Fibroblast of mammary gland (primary cell): ENCODE measurements at regions not wholly inside any gene's neighbourhood (a gene's known extent, or its start where the extent isn't known, plus 50 kb on each side); places are given as distances from the start of the nearest gene placed in this dataset.

Experiments
- DNase-seq: peaks from one replicate; pipeline ENCODE4 v3.0.0-alpha.2; 2010; ENCODE audit warnings: low read depth
- H3K4me3 ChIP-seq: 2 replicates; pipeline ENCODE4 v1.5.1; 2011; ENCODE audit warnings: low read depth, mild to moderate bottlenecking, low read length, moderate library complexity; ENCODE audit not compliant: control insufficient read depth
- TF ChIP-seq, protein P1 (sequence below): conservative IDR thresholded peaks from 2 replicates; pipeline ENCODE4 v1.5.1; 2011; ENCODE audit warnings: low read depth, low read length, inconsistent platforms; ENCODE audit not compliant: control insufficient read depth, insufficient read depth

DNA sequence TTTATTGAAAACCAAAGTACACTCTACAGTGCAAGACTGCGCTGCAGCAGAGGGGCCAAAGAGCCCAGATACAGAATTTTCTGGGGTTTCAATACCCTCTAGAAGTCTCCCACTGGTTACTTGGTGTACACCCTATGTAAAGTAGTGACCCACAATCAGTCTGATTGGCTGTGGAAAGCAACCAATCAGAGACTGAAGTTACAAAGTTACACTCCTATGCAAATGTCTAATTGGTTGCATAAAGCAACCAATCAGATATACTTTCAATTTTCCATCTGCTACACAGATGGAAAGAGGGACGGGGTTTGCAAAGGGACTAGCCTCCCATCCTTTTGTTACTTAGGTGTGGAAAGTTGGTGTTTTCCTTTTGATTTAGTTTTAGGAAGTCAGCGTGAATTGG lies 198.9 kb upstream of the SH3BP4 start:
- peak; percentile 20 for DNase-seq
- no peak overlapping the region for H3K4me3 ChIP-seq
- TF ChIP-seq, protein P1, sequence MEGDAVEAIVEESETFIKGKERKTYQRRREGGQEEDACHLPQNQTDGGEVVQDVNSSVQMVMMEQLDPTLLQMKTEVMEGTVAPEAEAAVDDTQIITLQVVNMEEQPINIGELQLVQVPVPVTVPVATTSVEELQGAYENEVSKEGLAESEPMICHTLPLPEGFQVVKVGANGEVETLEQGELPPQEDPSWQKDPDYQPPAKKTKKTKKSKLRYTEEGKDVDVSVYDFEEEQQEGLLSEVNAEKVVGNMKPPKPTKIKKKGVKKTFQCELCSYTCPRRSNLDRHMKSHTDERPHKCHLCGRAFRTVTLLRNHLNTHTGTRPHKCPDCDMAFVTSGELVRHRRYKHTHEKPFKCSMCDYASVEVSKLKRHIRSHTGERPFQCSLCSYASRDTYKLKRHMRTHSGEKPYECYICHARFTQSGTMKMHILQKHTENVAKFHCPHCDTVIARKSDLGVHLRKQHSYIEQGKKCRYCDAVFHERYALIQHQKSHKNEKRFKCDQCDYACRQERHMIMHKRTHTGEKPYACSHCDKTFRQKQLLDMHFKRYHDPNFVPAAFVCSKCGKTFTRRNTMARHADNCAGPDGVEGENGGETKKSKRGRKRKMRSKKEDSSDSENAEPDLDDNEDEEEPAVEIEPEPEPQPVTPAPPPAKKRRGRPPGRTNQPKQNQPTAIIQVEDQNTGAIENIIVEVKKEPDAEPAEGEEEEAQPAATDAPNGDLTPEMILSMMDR: no peak

- TF ChIP-seq, protein P1: no peak
- no peak for DNase-seq
- no peak overlapping the region for H3K4me3 ChIP-seq
Measured at GRCh38 chr2:234751275-234751973, 200.4 kb upstream of the SH3BP4 start.

DNA sequence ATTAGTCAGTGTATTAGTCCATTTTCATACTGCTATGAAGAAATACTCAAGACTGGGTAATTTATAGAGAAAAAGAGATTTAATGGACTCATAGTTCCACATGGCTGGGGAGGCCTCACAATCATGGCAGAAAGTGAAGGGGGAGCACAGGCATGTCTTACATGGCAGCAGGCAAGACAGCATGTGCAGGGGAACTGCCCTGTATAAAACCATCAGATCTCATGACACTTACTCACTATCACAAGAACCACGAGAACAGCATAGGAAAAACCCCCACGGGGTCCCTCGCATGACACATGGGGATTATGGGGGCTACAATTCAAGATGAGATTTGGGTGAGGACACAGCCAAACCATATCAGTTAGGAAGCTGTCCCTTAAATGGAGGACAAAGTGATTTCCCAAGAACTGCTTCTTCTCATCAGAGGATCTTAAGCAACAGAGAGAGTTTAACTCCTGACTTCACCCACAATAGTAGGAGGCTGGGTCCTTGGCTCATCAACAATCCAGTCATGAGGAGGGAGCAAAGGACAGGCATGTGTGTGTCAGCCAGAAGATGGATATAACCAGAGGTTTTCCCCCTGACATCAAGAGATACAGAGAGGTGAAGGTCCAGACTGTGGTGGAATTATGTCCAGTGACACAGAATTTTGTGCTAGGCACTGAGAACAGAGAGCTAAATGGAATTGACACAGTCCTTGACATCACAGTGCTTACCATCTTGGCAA lies 203.8 kb upstream of the SH3BP4 start:
- no peak overlapping the region for H3K4me3 ChIP-seq
- TF ChIP-seq, protein P1: no peak
- DNase-seq: peak; percentile 58

DNA sequence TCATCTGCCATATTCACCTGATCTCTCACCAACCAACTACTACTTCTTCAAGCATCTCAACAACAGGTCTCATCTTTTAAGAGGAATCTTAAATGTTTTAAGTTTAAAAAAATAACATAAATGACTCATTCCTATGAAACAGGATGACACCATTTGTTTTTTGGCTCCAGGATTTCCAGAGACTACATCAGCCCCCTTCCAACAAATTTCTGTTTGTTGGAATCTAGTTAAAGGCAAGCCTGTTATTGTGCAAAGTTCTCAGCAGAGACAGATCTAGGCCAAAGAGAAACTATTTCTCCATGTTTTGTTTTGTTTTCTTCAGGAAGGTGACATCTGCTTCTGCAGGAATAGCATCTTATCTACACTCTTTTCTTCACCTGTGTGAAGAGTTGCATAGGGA lies 204.8 kb upstream of the SH3BP4 start:
- no peak overlapping the region for H3K4me3 ChIP-seq
- TF ChIP-seq, protein P1: no peak
- peak; percentile 63 for DNase-seq

- no peak for DNase-seq
- no peak overlapping the region for H3K4me3 ChIP-seq
- TF ChIP-seq, protein P1: peak; percentile 25
Measured at GRCh38 chr2:234745347-234745746, 206.5 kb upstream of the SH3BP4 start.

GRCh38 chr2:234741976-234742375 lies 209.8 kb upstream of the SH3BP4 start:
- no peak overlapping the region for H3K4me3 ChIP-seq
- DNase-seq: peak; percentile 41
- TF ChIP-seq, protein P1: no peak

DNA sequence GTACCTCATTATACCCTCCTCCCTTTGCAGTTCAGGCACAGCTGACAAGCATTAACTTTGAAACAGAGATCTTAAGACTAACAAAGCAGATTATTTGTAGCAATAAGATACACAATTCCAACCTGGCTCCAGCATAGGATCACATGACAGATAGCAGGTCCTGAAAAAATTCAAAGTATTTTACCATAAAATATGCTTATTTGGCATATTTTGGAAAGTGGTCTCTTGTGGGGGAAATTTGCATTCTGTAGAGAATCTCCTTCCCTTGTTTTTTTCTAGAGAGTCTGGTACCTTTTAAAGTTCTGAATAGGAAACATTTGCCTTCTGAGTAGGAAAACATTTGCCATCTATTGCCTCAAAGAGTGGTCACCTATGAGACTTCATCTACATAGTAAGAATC lies 212.8 kb upstream of the SH3BP4 start:
- TF ChIP-seq, protein P1: no peak
- no peak for DNase-seq

More for the DNA sequence above, 212.8 kb upstream of the SH3BP4 start:
- no peak overlapping the region for H3K4me3 ChIP-seq
